ENCODE measurements at regions not wholly inside any gene's neighbourhood (a gene's known extent, or its start where the extent isn't known, plus 50 kb on each side); places are given as distances from the start of the nearest gene placed in this dataset.
"Not testable (repeated sequence)": the region's sequence is repeated elsewhere in the genome, so short reads cannot be mapped to it uniquely, and the experiment has no call there.

DNA sequence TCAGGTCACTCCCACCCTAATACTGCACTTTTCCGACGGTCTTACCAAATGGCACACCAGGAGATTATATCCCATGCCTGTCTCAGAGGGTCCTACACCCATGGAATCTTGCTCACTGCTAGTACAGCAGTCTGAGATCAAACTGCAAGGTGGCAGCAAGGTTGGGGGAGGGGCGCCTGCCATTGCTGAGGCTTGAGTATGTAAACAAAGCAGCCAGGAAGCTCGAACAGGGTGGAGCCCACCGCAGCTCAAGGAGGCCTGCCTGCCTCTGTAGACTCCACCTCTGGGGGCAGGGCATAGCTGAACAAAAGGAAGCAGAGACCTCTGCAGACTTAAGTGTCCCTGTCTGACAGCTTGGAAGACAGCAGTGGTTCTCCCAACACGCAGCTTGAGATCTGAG lies 57.5 kb upstream of the DNAJC1 start:
- TF ChIP-seq POLR2AphosphoS5 (IDR thresholded peaks at IDR 0.05): not testable (repeated sequence)
- TF ChIP-seq, protein P1, sequence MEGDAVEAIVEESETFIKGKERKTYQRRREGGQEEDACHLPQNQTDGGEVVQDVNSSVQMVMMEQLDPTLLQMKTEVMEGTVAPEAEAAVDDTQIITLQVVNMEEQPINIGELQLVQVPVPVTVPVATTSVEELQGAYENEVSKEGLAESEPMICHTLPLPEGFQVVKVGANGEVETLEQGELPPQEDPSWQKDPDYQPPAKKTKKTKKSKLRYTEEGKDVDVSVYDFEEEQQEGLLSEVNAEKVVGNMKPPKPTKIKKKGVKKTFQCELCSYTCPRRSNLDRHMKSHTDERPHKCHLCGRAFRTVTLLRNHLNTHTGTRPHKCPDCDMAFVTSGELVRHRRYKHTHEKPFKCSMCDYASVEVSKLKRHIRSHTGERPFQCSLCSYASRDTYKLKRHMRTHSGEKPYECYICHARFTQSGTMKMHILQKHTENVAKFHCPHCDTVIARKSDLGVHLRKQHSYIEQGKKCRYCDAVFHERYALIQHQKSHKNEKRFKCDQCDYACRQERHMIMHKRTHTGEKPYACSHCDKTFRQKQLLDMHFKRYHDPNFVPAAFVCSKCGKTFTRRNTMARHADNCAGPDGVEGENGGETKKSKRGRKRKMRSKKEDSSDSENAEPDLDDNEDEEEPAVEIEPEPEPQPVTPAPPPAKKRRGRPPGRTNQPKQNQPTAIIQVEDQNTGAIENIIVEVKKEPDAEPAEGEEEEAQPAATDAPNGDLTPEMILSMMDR (IDR thresholded peaks at IDR 0.05): not testable (repeated sequence)
